ENCODE measurements at regions not wholly inside any gene's neighbourhood (a gene's known extent, or its start where the extent isn't known, plus 50 kb on each side); places are given as distances from the start of the nearest gene placed in this dataset.

DNA sequence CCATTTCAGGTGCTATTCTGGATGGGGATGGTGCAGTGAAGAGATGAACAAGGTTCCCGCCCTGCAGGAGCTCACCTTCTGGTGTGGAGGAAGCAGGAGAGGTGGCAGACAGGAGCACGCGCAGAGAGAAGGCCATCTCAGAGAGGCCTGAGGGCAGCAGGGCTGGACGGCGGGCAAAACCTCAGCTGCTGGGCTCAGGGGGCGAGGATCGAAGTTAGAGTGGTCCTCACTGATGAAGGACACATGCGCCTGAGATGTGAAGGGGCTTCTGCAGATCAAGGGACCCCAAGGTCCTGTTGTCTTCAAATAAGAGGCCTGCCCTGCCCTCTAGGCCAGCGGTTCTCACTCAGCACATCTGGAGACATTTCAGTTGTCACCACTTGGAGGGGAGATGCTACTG, 198.4 kb upstream of the PMEPA1 start:
- Mint-ChIP-seq H3K4me3 (no peak overlapping the region), H3K27me3 (ENCODE audit: low read depth) (peaks cover 3% of the 10 kb centered on the region), H3K4me1 (peaks cover 0 to 5% of the 10 kb centered on the region in 2 experiments; a peak in 1 of 4 replicates), H3K27ac (no peak overlapping the region), H3K9me3 (no peaks in the 10 kb centered on the region; a peak in 1 of 5 replicates), H3K36me3 (ENCODE audit: insufficient read depth in 1 of 3, low read depth in 3 of 3) (no peaks in the 10 kb centered on the region)
- no peak overlapping the region for H3T11ph ChIP-seq (ENCODE audit: low read length)
- no peak overlapping the region for H2BK120ac ChIP-seq (ENCODE audit: low read depth, low read length, poor library complexity, severe bottlenecking)
- no peak overlapping the region for H4K5ac ChIP-seq (ENCODE audit: insufficient read length, low read depth, low read length)
- H2BK15ac ChIP-seq (ENCODE audit: low read depth, low read length): no peak overlapping the region
- no peak overlapping the region for H2BK12ac ChIP-seq (ENCODE audit: insufficient read length, low read depth, low read length)
- no peak overlapping the region for H3K9ac ChIP-seq (ENCODE audit: extremely low read depth, insufficient read length, low read length)
- H3K23ac ChIP-seq (ENCODE audit: insufficient read length, low read depth, low read length): no peak overlapping the region
- H2BK20ac ChIP-seq (ENCODE audit: low read depth, low read length, poor library complexity, severe bottlenecking): no peak overlapping the region
- H3K79me2 ChIP-seq (ENCODE audit: insufficient read depth, low read length): no peaks in the 10 kb centered on the region
- no peaks in the 10 kb centered on the region for H3K4me1 ChIP-seq (ENCODE audit: insufficient read depth, low read length)
- no peak overlapping the region for H4K8ac ChIP-seq (replicated peaks; ENCODE audit: insufficient read length, low read depth, low read length)
- no peak overlapping the region for H3K18ac ChIP-seq (ENCODE audit: insufficient read length, low read depth, low read length)
- no peaks in the 10 kb centered on the region for H3K9me3 ChIP-seq (ENCODE audit: control insufficient read depth, low read depth, low read length)
- no peaks in the 10 kb centered on the region for H4K20me1 ChIP-seq (ENCODE audit: control insufficient read depth, insufficient read depth, insufficient read length)
- no peaks in the 10 kb centered on the region for H3K23me2 ChIP-seq (ENCODE audit: insufficient read length, low read depth, low read length, poor library complexity, severe bottlenecking)
- TF ChIP-seq, protein P1, sequence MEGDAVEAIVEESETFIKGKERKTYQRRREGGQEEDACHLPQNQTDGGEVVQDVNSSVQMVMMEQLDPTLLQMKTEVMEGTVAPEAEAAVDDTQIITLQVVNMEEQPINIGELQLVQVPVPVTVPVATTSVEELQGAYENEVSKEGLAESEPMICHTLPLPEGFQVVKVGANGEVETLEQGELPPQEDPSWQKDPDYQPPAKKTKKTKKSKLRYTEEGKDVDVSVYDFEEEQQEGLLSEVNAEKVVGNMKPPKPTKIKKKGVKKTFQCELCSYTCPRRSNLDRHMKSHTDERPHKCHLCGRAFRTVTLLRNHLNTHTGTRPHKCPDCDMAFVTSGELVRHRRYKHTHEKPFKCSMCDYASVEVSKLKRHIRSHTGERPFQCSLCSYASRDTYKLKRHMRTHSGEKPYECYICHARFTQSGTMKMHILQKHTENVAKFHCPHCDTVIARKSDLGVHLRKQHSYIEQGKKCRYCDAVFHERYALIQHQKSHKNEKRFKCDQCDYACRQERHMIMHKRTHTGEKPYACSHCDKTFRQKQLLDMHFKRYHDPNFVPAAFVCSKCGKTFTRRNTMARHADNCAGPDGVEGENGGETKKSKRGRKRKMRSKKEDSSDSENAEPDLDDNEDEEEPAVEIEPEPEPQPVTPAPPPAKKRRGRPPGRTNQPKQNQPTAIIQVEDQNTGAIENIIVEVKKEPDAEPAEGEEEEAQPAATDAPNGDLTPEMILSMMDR (conservative IDR thresholded peaks at IDR 0.05): no peak
- no peak overlapping the region for H4K91ac ChIP-seq (ENCODE audit: insufficient read length, low read depth, low read length)
- no peak overlapping the region for H3K56ac ChIP-seq (ENCODE audit: insufficient read length, low read depth, low read length)
- WGBS (ENCODE audit: extremely low coverage, insufficient read length, low lambda C conversion rate): no CpG with 5 or more reads among the region's 9 CpGs
- no peak overlapping the region for H3K4ac ChIP-seq (ENCODE audit: low read depth, low read length)
- H2AK5ac ChIP-seq (ENCODE audit: insufficient read length, low read length): no peak overlapping the region
- H2BK5ac ChIP-seq (ENCODE audit: insufficient read length, low read length): no peak overlapping the region
- no peak overlapping the region for H3K4me2 ChIP-seq (ENCODE audit: insufficient read depth, insufficient read length, low read length)
- no peaks in the 10 kb centered on the region for H3K79me1 ChIP-seq (ENCODE audit: insufficient read depth, low read depth, low read length, poor library complexity, severe bottlenecking)
- no peak overlapping the region; the same call in 1 of the 2 replicates for H3K14ac ChIP-seq (ENCODE audit: insufficient read depth, low read length)
- H2AFZ ChIP-seq (ENCODE audit: low read length): no peak overlapping the region
- no peak overlapping the region for H3K27ac ChIP-seq (ENCODE audit: insufficient read length, low read depth, low read length)
- no peak for DNase-seq
- no peaks in the 10 kb centered on the region for H3K27me3 ChIP-seq (ENCODE audit: insufficient read depth, low read length)
